Activated CD4-positive, CD25-positive, alpha-beta regulatory T cell treated with anti-CD3 and anti-CD28 coated beads, Interleukin-2, amount 50 U/mL, for 24 hours (primary cell): ENCODE measurements at regions not wholly inside any gene's neighbourhood (a gene's known extent, or its start where the extent isn't known, plus 50 kb on each side); places are given as distances from the start of the nearest gene placed in this dataset.

Experiments
- ATAC-seq, 2 donors: fragments of 150-1000 bp; cut with Tn5 transposase; one replicate each; pipeline ENCODE4 v1.10.0; 2021; ENCODE audit warnings: mild to moderate bottlenecking in 1 of 2, moderate library complexity in 1 of 2

DNA sequence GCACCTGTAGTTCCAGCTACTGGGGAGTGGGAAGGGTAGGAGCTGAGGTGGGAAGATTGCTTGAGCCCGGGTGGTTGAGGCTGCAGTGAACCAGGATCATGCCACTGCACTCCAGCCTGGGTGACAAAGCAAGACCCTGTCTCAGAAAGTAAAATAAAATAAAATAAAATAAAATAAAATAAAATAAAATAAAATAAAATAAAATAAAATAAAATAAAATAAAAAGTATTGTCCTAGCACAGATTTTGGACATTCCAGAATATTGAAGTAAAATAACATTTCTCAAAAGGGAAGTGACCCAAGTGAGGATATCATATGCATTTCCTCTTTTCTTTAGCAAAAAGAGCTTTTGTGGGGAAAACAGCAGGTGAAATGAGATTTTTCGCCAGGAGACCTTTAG lies 83.5 kb downstream of the TMEM174 start:
- no peak for ATAC-seq

DNA sequence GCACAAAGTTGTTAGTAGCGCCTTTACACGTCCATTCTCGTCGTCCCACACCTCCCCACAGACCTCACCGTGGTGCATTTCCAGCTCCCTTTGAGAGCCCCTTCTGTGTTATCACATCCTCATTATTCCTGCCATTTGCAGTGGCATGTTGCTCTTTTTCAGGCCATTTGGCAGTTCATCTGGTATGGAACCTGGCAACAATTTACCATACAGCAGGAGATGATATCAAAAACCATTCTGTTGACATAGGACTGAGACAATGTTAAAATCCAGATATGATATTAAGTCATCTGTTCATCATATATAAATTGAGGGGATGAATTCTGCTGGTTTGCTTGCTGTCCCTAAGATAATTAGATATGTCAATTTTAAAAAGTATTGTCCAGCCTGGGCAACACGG lies 83.0 kb downstream of the TMEM174 start:
- no peak for ATAC-seq

GRCh38 chr5:73254642-73255041 lies 81.6 kb downstream of the TMEM174 start:
- no peak for ATAC-seq

DNA sequence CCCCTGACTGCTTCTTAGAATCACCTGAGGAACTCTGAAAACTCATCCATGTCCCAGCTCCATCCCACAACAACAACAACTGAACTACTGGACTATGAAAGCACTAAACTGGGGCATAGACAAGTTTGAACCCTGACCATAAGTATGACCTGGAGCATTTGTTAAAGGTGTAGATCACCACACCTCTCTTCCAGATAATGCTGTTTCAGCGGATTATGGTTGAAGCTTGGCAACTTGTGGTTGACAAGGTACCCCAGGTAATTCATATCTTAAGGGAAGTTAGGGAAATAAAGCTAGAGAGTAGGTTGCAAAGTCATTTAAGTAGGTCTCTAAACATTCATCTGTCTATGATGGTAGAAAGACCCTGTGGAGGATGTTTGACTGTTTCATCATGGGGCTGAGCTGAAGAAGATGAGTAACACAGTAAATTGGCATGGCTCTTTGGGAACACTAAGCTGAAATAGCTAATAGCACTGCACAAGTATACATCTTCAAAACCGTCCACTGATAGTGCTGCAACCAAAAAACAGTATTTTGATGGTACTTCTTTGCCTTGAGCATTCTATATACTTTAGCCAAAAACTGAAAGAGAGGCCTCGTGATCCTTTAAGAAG lies 80.2 kb downstream of the TMEM174 start:
- no peak for ATAC-seq

DNA sequence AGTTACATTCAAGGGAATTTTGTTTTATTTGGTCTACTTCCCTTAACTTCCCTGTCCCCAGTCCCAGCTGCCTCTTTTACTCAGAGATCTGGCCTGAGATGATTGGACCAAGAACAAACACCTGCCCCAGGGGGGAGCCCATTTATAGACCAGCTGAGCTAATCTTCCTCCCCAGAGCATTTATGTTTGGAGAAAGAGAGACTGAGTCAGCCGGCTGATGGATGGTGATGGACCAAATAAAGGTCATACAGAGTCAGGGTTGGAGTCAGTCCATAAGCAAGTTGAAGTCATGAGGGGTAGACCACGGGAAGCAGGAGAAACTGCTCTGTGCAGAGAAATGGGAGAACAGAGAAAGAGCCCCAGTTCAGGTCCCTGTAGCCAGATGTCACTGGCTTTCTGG lies 77.7 kb downstream of the TMEM174 start:
- no peak for ATAC-seq

GRCh38 chr5:73242735-73243134 lies 69.7 kb downstream of the TMEM174 start:
- no peak for ATAC-seq

DNA sequence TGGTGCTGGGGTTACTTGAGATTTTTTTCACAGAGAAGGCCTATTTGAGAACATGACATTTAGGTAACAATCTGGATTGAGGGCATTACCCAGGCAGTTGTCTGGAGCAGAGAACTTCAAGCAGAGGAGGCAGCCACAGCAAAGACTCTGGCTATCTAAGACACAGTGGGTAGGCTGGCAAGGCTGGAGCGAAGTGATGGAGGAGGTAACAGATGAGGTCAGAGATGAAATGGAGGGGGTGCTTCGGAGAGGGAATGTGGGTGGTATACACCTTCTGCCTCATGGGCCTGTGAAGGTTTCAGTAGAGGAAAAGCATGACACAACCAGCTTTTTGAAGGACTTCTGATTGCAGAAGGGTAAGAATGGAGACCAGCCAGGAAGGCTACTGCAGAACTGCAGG lies 65.9 kb downstream of the TMEM174 start:
- no peak for ATAC-seq

DNA sequence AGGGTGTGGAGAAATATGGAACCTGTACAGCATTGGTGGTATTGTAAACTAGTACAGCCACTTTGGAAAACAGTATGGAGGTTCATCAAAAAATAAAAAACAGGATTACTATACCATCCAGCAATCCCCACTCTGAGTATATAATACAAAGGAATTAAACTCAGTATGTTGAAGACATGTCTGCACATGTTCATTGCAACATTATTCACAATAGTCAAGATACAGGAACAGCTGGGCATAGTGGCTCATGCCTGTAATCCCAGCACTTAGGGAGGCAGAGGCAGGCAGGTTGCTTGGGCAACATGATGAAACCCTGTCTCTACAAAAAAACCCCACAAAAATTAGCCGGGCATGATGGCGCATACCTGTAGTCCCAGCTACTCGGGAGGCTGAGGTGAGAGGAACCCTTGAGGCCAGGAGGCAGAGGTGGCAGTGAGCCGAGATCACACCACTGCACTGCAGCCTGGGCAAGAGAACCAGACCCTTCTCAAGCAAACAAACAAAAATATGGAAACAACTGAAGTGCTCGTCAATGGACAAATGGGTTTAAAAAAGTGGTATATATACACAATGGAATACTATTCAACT lies 63.6 kb downstream of the TMEM174 start:
- no peak for ATAC-seq

DNA sequence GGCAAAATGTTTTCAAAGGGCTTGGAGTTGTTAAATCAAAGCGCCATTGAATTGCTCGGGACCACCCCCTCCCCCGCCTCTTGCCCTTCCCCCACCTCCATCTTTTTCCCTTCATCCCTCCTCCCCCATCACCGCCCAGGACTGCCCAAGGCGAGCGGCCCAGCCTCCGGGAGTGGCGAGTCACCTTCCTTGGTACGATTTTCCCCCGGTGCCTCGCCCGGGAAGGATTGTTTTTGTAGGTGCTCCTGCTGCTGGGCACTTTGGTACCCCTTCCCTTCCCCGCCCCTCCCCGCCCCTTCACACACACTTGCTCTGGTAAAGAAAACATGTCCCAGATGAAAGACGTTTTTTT lies 61.2 kb downstream of the TMEM174 start:
- ATAC-seq, result no peak

DNA sequence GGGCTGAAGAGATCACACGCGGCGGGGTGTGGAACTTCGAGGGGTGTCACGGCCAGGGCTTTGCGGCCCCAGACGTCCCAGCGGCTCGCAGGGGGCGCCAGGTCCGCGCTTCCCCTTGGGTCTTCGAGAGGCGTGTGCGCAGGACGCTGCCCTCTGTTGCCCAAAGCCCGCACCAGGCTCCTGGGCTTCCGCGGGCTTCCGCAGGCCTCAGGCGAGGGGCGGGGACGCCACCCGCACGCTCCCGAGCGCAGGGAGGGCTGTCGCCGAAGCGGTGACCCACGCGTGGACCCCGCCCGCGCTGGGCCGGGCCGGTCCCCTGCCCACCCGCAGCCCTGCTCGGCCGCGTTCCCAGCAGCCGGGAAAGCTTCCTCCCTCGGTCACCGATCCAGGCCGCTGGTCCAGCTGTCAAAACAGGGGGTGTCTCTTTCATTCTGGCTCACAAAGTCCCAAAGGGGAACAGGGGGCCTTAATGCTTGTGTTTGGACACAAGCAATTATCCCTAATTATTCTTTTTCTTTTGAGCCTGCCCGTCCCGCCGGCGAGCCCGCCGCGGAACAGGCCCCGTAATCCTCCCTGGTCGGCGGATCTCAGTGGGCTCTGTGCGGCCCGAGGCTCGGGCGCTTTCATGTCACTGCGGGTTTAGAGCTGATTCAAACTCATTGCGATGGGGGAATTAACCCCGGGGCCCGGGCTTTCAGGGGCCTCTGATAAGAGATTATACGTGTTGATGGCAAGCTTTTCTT lies 60.6 kb downstream of the TMEM174 start:
- ATAC-seq, result no peak

DNA sequence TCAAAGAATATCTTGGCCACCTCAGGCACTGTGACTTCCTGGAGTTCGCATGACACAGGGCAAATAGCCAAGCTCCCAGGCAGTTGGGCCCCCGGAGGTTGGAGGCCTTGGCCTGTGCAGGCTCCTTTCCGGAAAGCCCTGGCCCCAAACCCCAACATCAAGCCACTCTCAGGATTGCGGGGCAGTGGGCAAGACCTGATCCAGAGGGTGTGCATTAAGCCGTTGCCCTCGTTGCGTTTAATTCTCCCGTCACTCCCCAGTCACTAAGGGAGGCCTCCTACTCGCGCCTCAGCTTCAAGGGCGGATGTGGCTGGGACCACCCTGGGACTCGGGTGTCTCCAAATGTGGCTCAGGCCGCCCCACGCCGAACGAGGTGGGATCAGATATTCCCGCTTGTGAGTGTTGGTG lies 60.1 kb downstream of the TMEM174 start:
- ATAC-seq, result no peak

- no peak for ATAC-seq
Measured at GRCh38 chr5:73232266-73233041, 59.5 kb downstream of the TMEM174 start.

GRCh38 chr5:73231246-73231778 lies 58.3 kb downstream of the TMEM174 start:
- no peak for ATAC-seq

DNA sequence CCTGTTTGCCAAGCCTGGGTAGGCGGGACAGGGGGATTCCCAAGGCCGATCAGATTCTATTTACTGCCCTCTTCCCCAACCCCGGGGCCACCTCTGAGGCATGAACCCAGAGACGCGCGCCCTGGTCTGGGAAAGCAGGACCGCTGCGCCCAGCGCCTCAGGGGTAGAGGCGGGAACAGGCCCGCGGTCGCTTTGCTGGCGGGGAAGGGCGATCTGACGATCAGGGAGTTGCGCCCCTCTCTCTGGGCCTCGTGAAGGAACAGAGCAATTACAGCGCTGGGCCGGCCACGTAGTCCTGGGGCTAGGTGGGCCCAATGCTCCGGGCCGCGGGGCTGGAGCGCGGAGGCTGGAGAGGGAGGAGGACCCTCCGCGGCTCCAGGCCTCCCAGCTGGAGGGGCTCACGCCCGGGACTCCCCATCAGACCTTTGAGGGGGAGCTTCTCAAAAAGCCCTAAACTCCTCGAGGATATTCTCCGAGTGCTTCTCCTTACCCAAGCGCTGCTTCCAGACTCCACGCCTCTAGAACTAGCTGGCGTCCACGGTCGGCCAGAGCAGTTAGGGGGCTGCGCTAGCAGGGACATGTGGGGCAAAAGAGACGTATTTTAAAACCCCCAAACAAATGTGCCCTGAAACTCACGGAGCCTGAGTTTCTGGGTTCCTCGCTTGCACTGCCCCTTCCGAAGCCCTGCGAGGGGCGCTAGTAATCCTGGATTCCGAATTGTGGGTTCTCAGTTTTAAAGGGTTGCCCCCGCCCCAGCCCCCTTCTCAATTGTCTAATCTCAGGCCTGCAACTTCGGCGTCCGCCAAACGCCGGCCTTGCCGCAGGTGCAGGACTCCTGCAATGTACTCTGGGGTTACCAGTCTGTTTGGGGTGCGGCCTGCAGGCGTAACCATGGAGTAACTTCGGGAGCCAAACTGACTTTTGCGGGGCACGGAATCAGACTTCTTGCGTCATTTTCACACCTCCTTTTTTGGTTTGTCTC lies 57.6 kb downstream of the TMEM174 start:
- ATAC-seq, result no peak

GRCh38 chr5:73229271-73229670 lies 56.3 kb downstream of the TMEM174 start:
- no peak for ATAC-seq

DNA sequence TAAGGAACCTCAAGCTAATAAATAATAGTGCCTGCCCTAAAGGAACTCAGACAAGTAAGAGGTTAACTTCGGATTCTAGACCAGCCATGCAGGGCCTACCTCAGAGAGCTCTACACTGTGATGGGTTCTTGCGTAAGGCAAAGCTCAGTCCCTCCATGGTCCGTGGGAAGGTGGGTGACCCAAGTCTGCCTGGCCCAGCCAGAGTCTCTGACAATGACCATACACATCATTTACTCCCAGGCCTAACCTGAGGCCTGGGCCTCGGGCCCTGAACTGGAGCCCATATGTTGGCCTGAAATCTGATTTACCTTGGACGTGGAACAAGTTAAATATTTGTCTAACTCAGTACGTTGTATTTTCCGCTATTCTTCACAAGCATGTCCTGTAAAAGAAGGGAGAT lies 55.1 kb downstream of the TMEM174 start:
- no peak for ATAC-seq
